Right atrium auricular region (tissue), 2 donors: ENCODE measurements at regions not wholly inside any gene's neighbourhood (a gene's known extent, or its start where the extent isn't known, plus 50 kb on each side); places are given as distances from the start of the nearest gene placed in this dataset.

Experiments used
- DNase-seq: peaks from one replicate; pipeline ENCODE4 v3.0.0-alpha.2; 2019; ENCODE audit warnings: low spot score
- H3K27ac ChIP-seq, 2 donors: fragments of 200-600 bp; sonication (generic); 1 replicate in 1 of 2; 2 replicates in 1 of 2; pipeline ENCODE4 v1.5.1; 2016 to 2019
- H3K27me3 ChIP-seq, 2 donors: fragments of 200-600 bp; sonication (generic); one replicate each; pipeline versions ENCODE4 v1.5.1 to v1.6.0; 2017 to 2019
- H3K36me3 ChIP-seq: fragments of 200-600 bp; sonication (generic); one replicate; pipeline ENCODE4 v1.5.1; 2016
- H3K4me1 ChIP-seq, 2 donors: fragments of 200-600 bp; sonication (generic); one replicate each; pipeline versions ENCODE4 v1.5.1 to v1.6.0; 2017 to 2019
- H3K4me3 ChIP-seq, 2 donors: fragments of 200-600 bp; sonication (generic); 1 replicate in 1 of 2; 2 replicates in 1 of 2; pipeline ENCODE4 v1.5.1; 2017 to 2019; ENCODE audit warnings: mild to moderate bottlenecking in 1 of 2, moderate library complexity in 1 of 2
- H3K9me3 ChIP-seq, 2 donors: fragments of 200-600 bp; sonication (generic); one replicate each; pipeline ENCODE4 v1.5.1; 2019
- TF ChIP-seq, protein P1 (sequence below), 2 donors: fragments of 200-600 bp; sonication (generic); IDR thresholded peaks; one replicate each; pipeline ENCODE4 v1.5.1; 2019; ENCODE audit warnings: antibody characterized with exemption in 2 of 2

DNA sequence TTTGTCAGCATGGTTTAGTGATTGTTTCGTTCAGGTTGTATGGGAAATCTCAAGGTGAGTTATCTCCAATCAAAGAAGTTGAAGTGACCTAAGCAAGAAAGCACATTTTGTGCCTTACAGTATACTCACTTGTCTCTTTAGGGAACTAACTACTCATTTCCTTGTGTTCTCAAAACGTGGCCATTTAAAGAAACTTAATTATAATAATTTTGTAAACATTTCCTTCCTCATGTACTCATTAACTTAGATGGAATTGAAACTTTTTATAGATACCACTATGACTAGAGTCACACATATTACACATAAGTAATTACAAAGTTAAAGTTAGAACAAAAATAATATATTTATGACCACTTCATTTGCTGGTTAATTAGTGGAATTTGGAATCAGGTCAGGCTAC is 552.6 kb downstream of the MRPL39 start:
- no peaks in the 10 kb centered on the region for H3K36me3 ChIP-seq

DNA sequence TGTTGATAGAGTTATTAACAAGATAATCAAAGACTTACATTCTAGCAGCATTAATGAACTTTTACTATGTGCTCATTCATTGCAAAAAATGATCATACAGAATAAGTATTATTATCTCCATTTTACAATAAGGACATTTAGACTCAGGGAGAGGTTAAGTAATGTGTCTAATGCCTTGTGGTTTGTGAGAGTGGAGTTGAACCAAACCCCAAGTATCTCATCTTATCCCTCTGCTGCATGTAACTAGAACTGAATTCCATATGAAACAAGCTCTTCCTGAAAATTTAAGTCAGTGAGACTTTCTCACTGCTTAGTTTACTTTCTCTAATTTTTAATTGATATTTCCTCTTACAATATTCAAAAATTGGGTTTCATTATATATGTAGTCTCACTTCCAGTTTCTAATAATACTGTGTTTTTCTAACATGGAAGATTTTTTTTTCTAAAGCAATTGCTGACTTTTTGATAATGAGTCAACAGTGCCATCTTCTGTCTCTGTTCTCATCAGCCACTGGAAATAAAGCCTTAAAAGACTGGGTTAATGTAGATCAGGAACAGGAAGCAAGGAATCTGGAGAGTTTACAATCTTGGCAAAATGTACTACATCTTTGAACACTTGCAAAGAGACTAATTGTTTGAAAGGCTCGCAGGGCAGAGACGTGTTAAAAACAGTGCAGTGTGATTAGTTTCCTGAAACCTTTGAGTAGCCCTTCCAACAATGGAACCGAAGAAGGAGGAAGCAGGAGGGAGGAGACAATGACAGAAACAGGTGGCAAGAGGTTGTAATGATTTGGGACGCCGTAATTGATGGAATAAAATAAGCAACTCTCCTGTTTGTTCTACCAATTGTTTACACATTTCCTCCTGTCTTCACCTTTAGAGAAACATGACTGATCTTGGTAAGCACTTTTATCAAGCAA is 567.6 kb downstream of the MRPL39 start:
- H3K27me3 ChIP-seq = no peaks in the 10 kb centered on the region
- no peak overlapping the region for H3K27ac ChIP-seq
- DNase-seq = no peak
- H3K4me3 ChIP-seq = no peak overlapping the region
- TF ChIP-seq, protein P1, sequence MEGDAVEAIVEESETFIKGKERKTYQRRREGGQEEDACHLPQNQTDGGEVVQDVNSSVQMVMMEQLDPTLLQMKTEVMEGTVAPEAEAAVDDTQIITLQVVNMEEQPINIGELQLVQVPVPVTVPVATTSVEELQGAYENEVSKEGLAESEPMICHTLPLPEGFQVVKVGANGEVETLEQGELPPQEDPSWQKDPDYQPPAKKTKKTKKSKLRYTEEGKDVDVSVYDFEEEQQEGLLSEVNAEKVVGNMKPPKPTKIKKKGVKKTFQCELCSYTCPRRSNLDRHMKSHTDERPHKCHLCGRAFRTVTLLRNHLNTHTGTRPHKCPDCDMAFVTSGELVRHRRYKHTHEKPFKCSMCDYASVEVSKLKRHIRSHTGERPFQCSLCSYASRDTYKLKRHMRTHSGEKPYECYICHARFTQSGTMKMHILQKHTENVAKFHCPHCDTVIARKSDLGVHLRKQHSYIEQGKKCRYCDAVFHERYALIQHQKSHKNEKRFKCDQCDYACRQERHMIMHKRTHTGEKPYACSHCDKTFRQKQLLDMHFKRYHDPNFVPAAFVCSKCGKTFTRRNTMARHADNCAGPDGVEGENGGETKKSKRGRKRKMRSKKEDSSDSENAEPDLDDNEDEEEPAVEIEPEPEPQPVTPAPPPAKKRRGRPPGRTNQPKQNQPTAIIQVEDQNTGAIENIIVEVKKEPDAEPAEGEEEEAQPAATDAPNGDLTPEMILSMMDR (IDR thresholded peaks at IDR 0.05) = peak in 1 of 2 donors; percentile 44
- H3K36me3 ChIP-seq = no peaks in the 10 kb centered on the region
- no peaks in the 10 kb centered on the region for H3K4me1 ChIP-seq
- H3K9me3 ChIP-seq = no peaks in the 10 kb centered on the region

More for the DNA sequence above, 552.6 kb downstream of the MRPL39 start:
- Histone ChIP-seq H3K27ac (no peak overlapping the region), H3K27me3 (no peaks in the 10 kb centered on the region), H3K4me1 (no peaks in the 10 kb centered on the region), H3K4me3 (no peak overlapping the region), H3K9me3 (no peaks in the 10 kb centered on the region)
- DNase-seq = no peak
- TF ChIP-seq, protein P1 (IDR thresholded peaks at IDR 0.05) = no peak

DNA sequence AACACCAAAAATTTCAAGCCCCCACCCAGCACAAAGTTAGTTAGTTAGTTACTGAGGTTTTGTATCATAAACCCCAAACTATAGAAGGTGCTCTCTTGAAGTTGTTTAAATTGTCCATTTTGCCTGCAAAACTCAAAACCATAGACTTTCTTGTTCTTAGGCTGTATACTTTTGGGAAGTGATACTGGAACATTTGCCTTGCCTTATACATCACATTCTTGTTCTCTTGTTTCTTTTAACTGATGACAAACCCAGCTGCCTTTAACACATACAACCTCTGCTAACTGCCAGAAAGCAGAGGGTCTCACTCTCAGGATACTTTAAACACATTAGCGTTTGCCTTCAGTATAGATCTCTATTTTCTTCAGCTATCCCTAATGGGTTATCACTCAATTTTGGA is 570.5 kb downstream of the MRPL39 start:
- no peak for DNase-seq
- H3K27ac ChIP-seq = no peak overlapping the region
- TF ChIP-seq, protein P1 (IDR thresholded peaks at IDR 0.05) = no peak
- no peaks in the 10 kb centered on the region for H3K27me3 ChIP-seq
- H3K4me1 ChIP-seq = no peaks in the 10 kb centered on the region
- no peak overlapping the region for H3K4me3 ChIP-seq
- H3K36me3 ChIP-seq = no peaks in the 10 kb centered on the region
- no peaks in the 10 kb centered on the region for H3K9me3 ChIP-seq

DNA sequence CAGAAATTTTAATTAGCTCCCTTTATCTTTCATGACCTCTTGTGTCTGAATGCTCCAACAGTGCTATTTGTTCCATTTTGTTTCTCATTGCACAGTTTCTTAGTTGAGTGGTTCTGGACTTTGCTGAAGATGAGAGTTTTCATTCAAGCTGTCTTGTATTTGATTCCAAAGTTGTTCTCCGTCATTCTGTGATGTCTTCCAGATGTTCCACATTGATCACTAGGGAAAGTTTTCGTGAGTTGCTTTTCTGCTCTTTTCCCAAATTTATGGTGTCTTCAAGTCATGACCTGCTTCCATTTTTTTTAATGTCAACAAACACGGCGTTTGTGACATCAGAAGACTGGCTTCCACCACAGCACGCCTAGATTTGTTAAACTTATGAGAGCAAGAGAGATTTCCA is 575.5 kb downstream of the MRPL39 start:
- DNase-seq = no peak
- Histone ChIP-seq H3K27ac (no peak overlapping the region), H3K27me3 (no peaks in the 10 kb centered on the region), H3K4me1 (no peaks in the 10 kb centered on the region), H3K4me3 (no peak overlapping the region), H3K9me3 (no peaks in the 10 kb centered on the region), H3K36me3 (no peaks in the 10 kb centered on the region)
- TF ChIP-seq, protein P1 (IDR thresholded peaks at IDR 0.05) = no peak

DNA sequence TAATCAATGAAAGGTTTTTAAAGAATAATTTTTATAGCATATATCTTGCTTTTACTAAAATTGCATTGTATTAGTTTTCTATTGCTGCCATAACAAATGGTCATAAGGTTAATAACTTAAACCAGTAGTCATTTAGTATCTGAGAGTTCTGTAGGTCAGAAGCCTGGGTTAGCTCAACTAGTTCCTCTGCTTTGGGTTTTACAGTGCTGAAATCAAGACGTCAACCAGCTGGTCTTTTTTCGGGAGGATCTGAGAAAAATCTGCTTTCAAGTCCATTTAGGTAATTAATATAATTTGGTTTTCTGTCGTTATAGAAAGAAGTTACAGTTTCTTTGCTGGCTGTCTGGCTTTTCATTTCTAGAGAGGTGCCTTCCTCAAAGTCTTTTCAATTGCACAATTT is 577.7 kb downstream of the MRPL39 start:
- H3K27ac ChIP-seq = no peak overlapping the region
- H3K36me3 ChIP-seq = no peaks in the 10 kb centered on the region
- no peak overlapping the region for H3K4me3 ChIP-seq
- no peak for DNase-seq
- H3K9me3 ChIP-seq = no peaks in the 10 kb centered on the region
- TF ChIP-seq, protein P1 (IDR thresholded peaks at IDR 0.05) = no peak
- H3K27me3 ChIP-seq = no peaks in the 10 kb centered on the region
- no peaks in the 10 kb centered on the region for H3K4me1 ChIP-seq
